Hepatocyte (in vitro differentiated cells): ENCODE measurements at regions not wholly inside any gene's neighbourhood (a gene's known extent, or its start where the extent isn't known, plus 50 kb on each side); places are given as distances from the start of the nearest gene placed in this dataset.

Source experiments
- DNase-seq: peaks from one replicate; pipeline ENCODE4 v3.0.0-alpha.2; 2016; ENCODE audit warnings: low spot score
- H2AFZ ChIP-seq: fragments of 200-600 bp; sonication (generic); 2 replicates; pipeline ENCODE4 v1.6.0; 2016; ENCODE audit warnings: antibody characterized with exemption, mild to moderate bottlenecking
- H3K27ac ChIP-seq: fragments of 200-600 bp; sonication (generic); 2 replicates; pipeline ENCODE4 v1.5.1; 2016; ENCODE audit warnings: mild to moderate bottlenecking
- H3K27me3 ChIP-seq: fragments of 200-600 bp; sonication (generic); 2 replicates; pipeline ENCODE4 v1.6.1; 2016
- H3K36me3 ChIP-seq: fragments of 200-600 bp; sonication (generic); replicated peaks from 2 replicates; pipeline ENCODE4 v1.5.1; 2016; ENCODE audit warnings: low read depth; ENCODE audit not compliant: insufficient read depth
- H3K4me1 ChIP-seq: fragments of 200-600 bp; sonication (generic); 2 replicates; pipeline ENCODE4 v1.5.1; 2016; ENCODE audit warnings: mild to moderate bottlenecking, moderate library complexity; ENCODE audit not compliant: insufficient read depth
- H3K4me2 ChIP-seq: fragments of 200-600 bp; sonication (generic); 2 replicates; pipeline ENCODE4 v1.6.0; 2016
- H3K4me3 ChIP-seq: fragments of 200-600 bp; sonication (generic); 2 replicates; pipeline ENCODE4 v1.5.1; 2016; ENCODE audit warnings: mild to moderate bottlenecking
- H3K79me2 ChIP-seq: fragments of 200-600 bp; sonication (generic); 2 replicates; pipeline ENCODE4 v1.6.0; 2017; ENCODE audit warnings: mild to moderate bottlenecking
- H3K9me2 ChIP-seq: fragments of 200-600 bp; sonication (generic); replicated peaks from 2 replicates; pipeline ENCODE4 v1.6.0; 2017; ENCODE audit warnings: mild to moderate bottlenecking; ENCODE audit not compliant: insufficient read depth
- H3K9me3 ChIP-seq: fragments of 200-600 bp; sonication (generic); 2 replicates; pipeline ENCODE4 v1.5.1; 2016; ENCODE audit warnings: low read depth, mild to moderate bottlenecking
- H4K20me1 ChIP-seq: fragments of 200-600 bp; sonication (generic); 2 replicates; pipeline ENCODE4 v1.6.0; 2016; ENCODE audit warnings: mild to moderate bottlenecking; ENCODE audit not compliant: insufficient read depth, poor library complexity, severe bottlenecking
- CTCF ChIP-seq: fragments of 200-600 bp; sonication (generic); IDR thresholded peaks from 2 replicates; pipeline ENCODE4 v1.5.1; 2016; ENCODE audit warnings: antibody characterized with exemption, mild to moderate bottlenecking; ENCODE audit not compliant: poor library complexity
- EZH2 ChIP-seq: fragments of 200-600 bp; sonication (generic); IDR thresholded peaks from 2 replicates; pipeline ENCODE4 v1.6.1; 2016; ENCODE audit warnings: antibody characterized with exemption, mild to moderate bottlenecking, borderline replicate concordance
- EZH2phosphoT487 ChIP-seq: fragments of 200-600 bp; sonication (generic); IDR thresholded peaks from one replicate; pipeline ENCODE4 v1.6.1; 2018; ENCODE audit warnings: antibody characterized with exemption, mild to moderate bottlenecking, low read depth, moderate library complexity; ENCODE audit not compliant: unreplicated experiment, severe bottlenecking
- WGBS: methylation state at CpG from one replicate; pipeline ENCODE4 v1.1.6; 2016; ENCODE audit warnings: low lambda C conversion rate; ENCODE audit errors: missing lambda C conversion rate; 5-methylcytosine and 5-hydroxymethylcytosine counted together

- Histone ChIP-seq H3K9me2 (no peaks in the 10 kb centered on the region), H3K79me2 (no peaks in the 10 kb centered on the region), H3K27me3 (no peaks in the 10 kb centered on the region), H4K20me1 (no peaks in the 10 kb centered on the region), H3K36me3 (no peaks in the 10 kb centered on the region), H3K4me2 (no peak overlapping the region), H3K4me1 (no peaks in the 10 kb centered on the region), H2AFZ (no peak overlapping the region), H3K9me3 (no peaks in the 10 kb centered on the region), H3K27ac (peak overlapping the region; percentile 13), H3K4me3 (no peak overlapping the region)
- no peak for DNase-seq
- TF ChIP-seq EZH2phosphoT487: no peak
- TF ChIP-seq EZH2: no peak
- TF ChIP-seq CTCF: no peak
- WGBS: 51% methylated on average over 2 of the region's 2 CpGs
Measured at GRCh38 chrX:134747006-134747405, 50.0 kb downstream of the PABIR2 start.

GRCh38 chrX:134746410-134746785 is 50.6 kb downstream of the PABIR2 start:
- H3K79me2 ChIP-seq: no peaks in the 10 kb centered on the region
- no peaks in the 10 kb centered on the region for H3K4me1 ChIP-seq
- H4K20me1 ChIP-seq: no peaks in the 10 kb centered on the region

GRCh38 chrX:134745636-134746409 is 51.2 kb downstream of the PABIR2 start:
- 82% methylated on average over 3 of the region's 3 CpGs for WGBS

More at GRCh38 chrX:134746410-134746785, 50.6 kb downstream of the PABIR2 start:
- no peak for DNase-seq
- no peak overlapping the region for H3K27ac ChIP-seq
- TF ChIP-seq EZH2phosphoT487: no peak
- H2AFZ ChIP-seq: no peak overlapping the region
- H3K4me3 ChIP-seq: no peak overlapping the region
- no peaks in the 10 kb centered on the region for H3K27me3 ChIP-seq
- no peaks in the 10 kb centered on the region for H3K9me3 ChIP-seq
- no peak overlapping the region for H3K4me2 ChIP-seq
- 71% methylated on average over 3 of the region's 3 CpGs for WGBS
- no peaks in the 10 kb centered on the region for H3K36me3 ChIP-seq
- H3K9me2 ChIP-seq: no peaks in the 10 kb centered on the region

GRCh38 chrX:134743091-134743490 is 53.9 kb downstream of the PABIR2 start:
- no peaks in the 10 kb centered on the region for H3K27me3 ChIP-seq
- no peaks in the 10 kb centered on the region for H3K9me2 ChIP-seq
- no peaks in the 10 kb centered on the region for H3K79me2 ChIP-seq
- TF ChIP-seq EZH2: no peak
- TF ChIP-seq EZH2phosphoT487: no peak
- TF ChIP-seq CTCF: no peak
- no peaks in the 10 kb centered on the region for H4K20me1 ChIP-seq
- no peak overlapping the region for H3K4me2 ChIP-seq
- H3K4me1 ChIP-seq: no peaks in the 10 kb centered on the region
- WGBS: 97% methylated on average over 1 of the region's 1 CpG
- no peak overlapping the region for H2AFZ ChIP-seq
- H3K27ac ChIP-seq: no peak overlapping the region
- DNase-seq: no peak
- no peaks in the 10 kb centered on the region for H3K9me3 ChIP-seq
- H3K36me3 ChIP-seq: no peaks in the 10 kb centered on the region
- H3K4me3 ChIP-seq: no peak overlapping the region

More at GRCh38 chrX:134745636-134746409, 51.2 kb downstream of the PABIR2 start:
- Histone ChIP-seq H3K9me3 (no peaks in the 10 kb centered on the region), H2AFZ (no peak overlapping the region), H3K27ac (no peak overlapping the region), H3K9me2 (no peaks in the 10 kb centered on the region), H3K79me2 (no peaks in the 10 kb centered on the region), H3K4me1 (no peaks in the 10 kb centered on the region), H4K20me1 (no peaks in the 10 kb centered on the region), H3K36me3 (no peaks in the 10 kb centered on the region), H3K4me3 (no peak overlapping the region), H3K4me2 (no peak overlapping the region), H3K27me3 (no peaks in the 10 kb centered on the region)
- TF ChIP-seq EZH2 (no peak), EZH2phosphoT487 (no peak), CTCF (no peak)
- no peak for DNase-seq
